ENCODE measurements at regions not wholly inside any gene's neighbourhood (a gene's known extent, or its start where the extent isn't known, plus 50 kb on each side); places are given as distances from the start of the nearest gene placed in this dataset.

DNA sequence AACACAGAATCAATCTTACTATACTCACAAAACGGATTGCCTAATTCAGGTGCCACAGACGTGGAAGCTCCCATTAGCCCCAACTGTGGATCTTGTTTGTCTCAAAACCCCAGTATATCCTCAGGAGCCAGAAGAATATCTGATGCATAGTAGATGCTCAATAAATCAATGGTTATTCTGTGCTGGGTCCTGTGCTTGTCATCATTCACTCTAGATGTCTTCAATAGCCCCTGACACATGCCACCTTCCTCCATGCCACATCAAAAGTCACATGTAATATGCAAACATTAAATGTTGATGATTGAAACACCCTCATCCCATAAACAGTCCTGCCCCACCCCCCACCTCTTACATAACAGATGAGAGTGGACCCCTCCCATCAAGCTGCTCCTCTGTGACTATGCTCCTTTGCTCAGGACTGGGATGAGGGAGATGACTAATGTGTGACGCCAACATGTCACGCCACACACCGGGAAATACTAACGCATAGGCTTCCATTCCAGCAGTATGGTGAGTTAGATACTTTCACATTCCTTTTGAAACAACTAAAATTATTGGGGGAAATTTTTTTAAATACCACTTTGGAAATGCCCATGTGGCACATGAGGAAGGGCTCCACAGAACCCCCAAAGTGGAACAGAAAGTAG lies 267.6 kb upstream of the SDK2 start:
- TF ChIP-seq, protein P1, sequence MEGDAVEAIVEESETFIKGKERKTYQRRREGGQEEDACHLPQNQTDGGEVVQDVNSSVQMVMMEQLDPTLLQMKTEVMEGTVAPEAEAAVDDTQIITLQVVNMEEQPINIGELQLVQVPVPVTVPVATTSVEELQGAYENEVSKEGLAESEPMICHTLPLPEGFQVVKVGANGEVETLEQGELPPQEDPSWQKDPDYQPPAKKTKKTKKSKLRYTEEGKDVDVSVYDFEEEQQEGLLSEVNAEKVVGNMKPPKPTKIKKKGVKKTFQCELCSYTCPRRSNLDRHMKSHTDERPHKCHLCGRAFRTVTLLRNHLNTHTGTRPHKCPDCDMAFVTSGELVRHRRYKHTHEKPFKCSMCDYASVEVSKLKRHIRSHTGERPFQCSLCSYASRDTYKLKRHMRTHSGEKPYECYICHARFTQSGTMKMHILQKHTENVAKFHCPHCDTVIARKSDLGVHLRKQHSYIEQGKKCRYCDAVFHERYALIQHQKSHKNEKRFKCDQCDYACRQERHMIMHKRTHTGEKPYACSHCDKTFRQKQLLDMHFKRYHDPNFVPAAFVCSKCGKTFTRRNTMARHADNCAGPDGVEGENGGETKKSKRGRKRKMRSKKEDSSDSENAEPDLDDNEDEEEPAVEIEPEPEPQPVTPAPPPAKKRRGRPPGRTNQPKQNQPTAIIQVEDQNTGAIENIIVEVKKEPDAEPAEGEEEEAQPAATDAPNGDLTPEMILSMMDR (IDR thresholded peaks at IDR 0.05) = no peak
- TF ChIP-seq POLR2A (IDR thresholded peaks at IDR 0.05) = no peak

Measured in esophagus squamous epithelium (tissue), 4 donors.